Posterior cingulate gyrus (tissue), 11 donors: ENCODE measurements at regions not wholly inside any gene's neighbourhood (a gene's known extent, or its start where the extent isn't known, plus 50 kb on each side); places are given as distances from the start of the nearest gene placed in this dataset.
"Not testable (repeated sequence)": the region's sequence is repeated elsewhere in the genome, so short reads cannot be mapped to it uniquely, and the experiment has no call there.

Experiments
- DNase-seq, 10 donors: peaks; one replicate each; pipeline versions ENCODE4 v3.0.0 to v3.0.0-alpha.2; 2020 to 2021; ENCODE audit warnings: mixed read lengths in 3 of 10
- intact Hi-C: fragments of 100-400 bp; cut with DNase I; formaldehyde crosslinking; loops from one replicate; pipeline ENCODE4 v1.15.1; 2023

DNA sequence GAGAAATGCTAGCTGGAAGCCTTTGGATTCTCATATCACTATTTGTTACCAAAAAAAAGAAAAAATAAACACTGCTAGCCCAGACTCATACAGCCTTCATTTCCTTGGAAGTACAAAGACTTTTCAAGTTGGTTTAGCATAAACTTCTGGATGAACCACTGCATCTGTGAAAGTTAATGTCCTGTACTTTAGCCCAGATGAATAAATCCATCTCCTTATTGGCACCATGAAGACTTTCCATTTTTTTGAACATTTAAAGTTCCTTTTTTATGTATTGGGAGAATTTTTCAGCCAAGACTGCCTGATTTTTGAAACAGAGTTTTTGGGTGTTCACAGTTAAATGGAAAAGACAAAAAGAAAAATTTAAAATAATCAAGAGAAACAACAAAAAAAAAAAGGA, 184.0 kb upstream of the C1orf87 start:
- DNase-seq: no peak
- intact Hi-C loops: no loop called here

DNA sequence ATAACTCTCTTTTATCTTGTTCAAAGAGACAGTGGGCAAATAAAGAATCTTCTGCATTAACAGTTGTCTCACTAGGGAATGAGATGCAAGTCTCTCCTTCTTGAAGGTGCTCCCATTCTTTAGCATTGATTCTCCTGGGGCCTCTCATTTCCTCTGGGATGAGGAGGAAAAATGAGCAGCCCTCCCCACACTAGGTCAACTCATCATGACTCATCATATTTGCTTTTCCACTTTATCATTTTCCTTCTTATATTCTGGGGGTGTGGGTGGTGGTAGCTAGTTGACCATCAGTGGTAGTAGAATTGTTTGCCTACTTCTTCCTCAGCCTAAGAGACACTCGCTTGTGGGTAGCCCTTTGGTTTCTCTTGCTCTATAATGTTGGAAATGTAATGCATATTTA, 182.0 kb upstream of the C1orf87 start:
- intact Hi-C loops: no loop called here
- DNase-seq: no peak

DNA sequence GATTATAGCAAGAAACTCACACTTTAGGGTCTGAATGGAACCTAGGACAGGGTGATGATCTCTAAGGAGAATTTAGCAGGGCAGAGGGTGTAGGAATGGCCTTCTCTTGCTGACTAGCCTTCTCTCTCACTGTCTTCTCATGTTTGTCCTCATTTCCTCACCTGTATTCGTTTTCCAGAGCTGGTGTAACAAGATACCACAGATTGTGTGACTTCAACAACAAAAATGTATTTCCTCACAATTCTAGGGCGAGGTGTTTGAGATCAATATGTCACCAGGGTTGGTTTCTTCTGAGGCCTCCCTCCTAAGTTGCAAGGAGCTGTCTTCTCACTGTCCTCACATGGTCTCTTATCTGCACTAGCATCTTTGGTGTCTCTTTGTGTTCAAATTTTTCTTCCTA, 177.9 kb upstream of the C1orf87 start:
- intact Hi-C loops: no loop called here
- DNase-seq: no peak

DNA sequence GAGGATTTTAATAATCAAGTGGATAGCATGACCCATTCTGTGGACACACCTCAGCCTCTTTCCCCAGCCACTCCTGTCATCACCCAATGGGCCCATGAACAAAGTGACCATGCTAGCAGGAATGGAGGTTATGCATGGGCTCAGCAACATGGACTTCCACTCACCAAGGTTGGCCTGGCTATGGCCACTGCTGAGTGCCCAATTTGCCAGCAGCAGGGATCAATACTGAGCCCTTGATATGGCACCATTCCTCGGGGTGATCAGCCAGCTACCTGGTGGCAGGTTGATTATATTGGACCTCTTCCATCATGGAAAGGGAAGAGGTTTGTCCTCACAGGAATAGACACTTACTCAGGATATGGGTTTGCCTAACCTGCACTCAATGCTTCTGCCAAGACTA, 173.9 kb upstream of the C1orf87 start:
- intact Hi-C loops: not testable (repeated sequence)

DNA sequence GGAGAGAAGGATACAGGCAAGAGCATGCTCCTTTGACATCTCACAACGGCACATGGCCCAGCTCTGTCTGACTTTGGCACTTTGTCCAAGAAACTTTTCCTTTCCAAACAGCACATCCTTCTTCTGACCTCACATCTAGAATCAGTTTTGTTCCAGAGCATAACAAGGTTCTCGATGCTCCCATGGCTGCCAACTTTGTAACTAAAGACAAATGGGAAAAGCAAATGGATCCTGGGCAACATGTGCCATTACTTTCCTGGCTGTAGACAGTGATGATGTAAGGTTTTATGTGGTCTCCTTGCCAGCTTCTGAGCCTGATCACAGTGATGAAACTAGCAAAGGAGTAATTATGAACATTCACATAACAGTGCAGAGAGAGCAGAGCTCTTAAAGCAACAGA, 171.8 kb upstream of the C1orf87 start:
- DNase-seq: no peak
- intact Hi-C loops: no loop called here

More for the DNA sequence above, 173.9 kb upstream of the C1orf87 start:
- DNase-seq: not testable (repeated sequence)

DNA sequence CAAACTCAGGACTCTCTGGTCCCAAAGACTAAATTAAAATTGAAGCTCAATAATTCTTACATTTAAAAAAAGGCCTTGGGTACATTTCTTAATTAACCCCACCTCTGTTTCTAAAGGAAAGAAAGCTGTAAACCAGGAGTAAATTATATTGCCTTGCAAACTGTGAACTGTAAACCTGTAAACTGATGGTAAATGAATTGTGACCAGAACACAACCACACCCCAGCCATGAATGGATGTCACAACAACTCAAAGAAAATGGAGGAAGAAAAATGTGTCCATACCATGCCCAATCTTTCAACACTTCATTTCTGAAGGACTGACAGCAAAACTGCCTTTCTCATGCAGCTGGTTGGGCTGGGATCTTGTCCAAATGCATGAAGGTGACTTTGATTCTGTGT, 171.3 kb upstream of the C1orf87 start:
- no peak for DNase-seq
- intact Hi-C loops: no loop called here

DNA sequence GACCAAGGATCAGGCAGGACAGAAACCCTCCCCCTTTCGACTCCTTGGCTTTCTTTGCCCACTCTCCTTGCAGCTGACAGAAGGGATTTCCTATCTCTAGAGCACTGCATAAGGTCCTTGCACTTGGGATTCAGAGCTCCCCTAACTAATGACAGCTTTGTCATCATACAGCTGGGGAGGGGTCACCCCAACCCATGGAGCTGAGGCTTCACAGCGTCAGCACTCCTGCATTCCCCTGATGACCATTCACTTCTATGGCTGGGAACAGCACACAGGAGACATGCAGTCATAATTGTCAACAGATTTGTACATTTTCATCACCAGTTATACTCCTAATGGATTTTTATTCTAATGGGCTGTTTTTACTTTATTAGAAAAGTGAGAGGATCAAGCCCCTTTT, 161.7 kb upstream of the C1orf87 start:
- intact Hi-C loops: no loop called here
- DNase-seq: no peak

DNA sequence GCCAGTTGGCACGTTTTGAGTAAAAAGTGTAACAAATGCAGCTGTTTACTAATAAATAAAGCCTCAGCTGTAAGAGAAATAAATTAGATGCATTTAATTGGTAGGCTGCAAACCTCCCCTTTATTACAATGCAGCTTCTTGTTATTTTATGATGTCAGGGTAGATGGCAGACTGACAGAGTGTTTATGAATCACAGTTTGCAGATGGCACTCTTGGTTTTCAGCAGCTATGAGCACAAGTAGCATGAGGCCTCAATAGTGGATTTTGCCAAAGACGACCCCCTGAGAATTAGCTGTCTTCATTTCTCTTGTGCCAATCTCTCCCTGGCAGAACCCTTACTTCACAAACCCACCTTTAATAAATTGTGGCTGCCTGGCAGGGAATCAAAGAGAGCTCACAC, 161.2 kb upstream of the C1orf87 start:
- DNase-seq: no peak
- intact Hi-C loops: no loop called here

DNA sequence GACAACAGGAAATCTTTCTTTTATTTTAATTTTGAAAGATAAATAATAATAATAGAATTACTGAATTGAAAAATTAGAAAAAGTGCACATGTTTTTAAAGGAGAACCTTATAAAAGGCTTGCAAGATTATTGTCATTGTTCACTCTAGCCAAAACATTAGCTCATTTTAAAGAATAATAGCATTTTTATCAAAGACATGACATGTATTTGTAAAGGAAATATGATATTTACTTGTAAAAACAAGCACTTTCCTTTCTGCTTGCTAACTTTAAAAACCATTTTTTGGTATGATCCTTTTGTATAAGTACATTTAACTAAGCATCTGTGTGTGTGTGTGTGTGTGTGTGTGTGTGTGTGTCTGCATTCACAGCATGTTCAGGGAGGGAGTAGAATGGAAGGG, 156.3 kb upstream of the C1orf87 start:
- intact Hi-C loops: no loop called here
- no peak for DNase-seq

DNA sequence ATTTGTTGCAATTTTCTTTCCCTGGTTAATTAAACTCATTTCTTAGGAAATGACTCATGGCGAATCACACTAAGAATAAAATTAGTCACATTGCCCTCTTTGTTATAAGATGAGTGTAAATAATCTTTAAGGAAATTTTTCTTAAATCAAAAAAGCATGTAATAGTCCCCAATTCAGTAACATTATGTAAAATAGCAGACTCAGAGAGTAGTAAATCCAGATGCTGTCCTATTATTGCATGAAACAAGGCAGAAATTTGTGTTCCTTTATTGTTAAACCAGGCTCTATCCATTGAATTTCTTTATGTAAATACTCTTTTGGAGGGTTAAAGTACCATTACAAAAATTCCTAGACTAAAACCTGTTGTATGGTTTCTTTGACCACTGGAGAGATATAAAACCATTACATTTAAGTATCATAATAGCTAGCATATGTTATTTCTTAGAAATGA, 154.5 kb upstream of the C1orf87 start:
- intact Hi-C loops: no loop called here
- no peak for DNase-seq

DNA sequence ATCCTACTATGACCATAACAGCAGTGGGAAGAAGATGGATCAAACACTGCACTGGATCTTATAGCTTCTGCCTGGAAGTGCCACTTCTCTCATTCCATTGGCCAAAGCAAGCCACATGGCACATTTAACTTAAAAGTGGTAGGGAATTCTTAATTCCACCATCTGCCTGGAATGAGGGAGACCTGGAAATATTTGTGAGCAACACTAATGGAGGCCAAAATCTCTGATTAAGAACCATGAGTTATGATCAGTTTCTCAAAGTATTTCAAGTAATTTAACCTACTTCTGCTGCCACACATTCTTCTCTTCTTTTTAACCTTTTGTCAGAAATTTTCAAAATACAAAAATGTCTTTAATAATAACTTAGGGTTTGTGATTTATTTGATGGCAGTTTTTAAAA, 154.0 kb upstream of the C1orf87 start:
- DNase-seq: no peak
- intact Hi-C loops: no loop called here

DNA sequence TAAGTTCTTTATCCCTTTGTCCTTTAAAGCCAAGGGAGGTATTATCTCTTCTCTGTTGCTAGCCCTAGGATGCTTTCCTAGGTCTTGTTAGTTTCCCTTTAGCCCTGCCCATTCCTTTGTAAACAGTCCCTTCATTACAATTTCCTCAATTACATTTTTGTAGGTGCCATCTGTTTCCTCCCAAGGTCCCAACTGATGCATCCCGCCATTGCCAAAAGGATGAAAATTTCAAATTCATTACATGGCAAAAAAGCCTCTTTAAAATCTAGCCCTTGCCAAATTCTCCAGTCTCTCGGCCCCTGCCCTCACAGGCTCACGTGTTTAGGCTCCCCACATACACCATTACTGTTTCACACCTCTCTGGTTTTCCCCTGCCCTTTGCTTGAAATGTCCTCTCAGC, 151.9 kb upstream of the C1orf87 start:
- intact Hi-C loops: no loop called here
- DNase-seq: no peak

DNA sequence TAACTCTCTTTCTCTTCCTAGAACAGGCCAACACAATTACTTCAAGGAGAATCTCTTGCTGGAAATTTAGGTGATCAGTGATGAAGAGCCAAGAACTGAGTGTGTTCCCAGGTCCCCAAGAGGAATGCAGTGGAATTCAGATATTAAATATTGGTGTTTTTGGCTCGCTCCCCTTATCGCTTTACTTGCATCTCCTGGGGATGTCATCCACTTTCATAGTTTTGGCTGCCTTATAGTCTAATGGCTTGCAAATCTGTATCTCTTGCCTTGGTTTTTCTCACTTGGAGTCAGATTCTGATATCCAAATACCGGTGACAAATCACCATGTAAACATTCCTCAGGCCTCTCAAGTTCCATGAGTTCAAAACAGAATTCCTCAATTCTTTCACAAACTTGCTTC, 151.0 kb upstream of the C1orf87 start:
- no peak for DNase-seq
- intact Hi-C loops: no loop called here

DNA sequence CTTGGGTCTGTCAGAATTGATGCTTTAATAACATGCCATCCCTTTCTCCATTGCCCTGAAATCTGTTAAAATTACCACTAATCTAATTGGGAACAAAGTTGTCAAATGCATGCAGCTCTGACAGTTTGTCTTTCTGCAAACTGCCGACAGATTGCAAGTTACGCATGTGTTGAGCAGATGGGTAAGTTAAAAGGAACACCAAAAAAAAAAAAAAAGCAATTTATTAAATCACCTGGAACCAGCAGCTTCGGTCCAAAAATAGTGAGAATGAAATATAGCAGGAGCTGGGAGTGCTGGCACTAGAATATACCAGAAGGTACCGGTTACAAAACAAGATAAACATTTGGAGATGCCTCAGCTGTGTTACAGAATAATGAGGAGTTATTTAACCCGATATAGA, 149.6 kb upstream of the C1orf87 start:
- intact Hi-C loops: no loop called here
- no peak for DNase-seq

DNA sequence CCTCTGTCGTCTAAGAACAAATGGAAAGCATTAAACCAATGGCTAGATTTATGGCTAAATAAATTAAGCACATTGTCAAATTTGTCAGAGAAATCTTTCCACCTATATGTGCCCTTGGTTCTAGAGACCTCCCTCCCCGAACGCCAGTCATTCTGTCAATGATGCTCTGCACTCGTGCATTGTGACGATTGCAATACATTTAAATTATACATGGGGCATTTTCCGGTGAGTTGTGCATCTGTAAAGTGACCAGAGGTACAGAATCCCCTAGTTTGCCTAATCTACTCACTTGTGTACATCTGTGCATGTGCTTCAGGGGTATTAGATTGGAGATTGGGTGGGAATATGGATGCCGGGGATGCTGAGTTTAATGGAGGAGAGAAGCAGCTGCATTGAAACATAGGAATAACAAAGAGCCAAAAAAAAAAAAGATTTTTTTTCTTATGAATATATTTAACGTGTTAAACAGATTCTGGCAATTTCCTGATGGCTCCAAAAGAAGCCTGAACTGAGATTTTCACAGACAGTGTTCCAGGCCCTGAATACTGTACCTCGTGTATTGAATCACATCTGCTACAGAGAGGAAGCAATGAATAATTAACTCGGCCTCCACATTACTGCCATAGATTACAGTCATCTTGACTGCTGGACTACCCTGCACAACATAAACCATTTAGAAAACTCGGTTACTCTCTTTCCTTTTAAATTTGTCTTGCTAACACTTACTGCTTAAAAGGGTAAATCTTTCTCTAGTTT, 149.0 kb upstream of the C1orf87 start:
- intact Hi-C loops: no loop called here
- no peak for DNase-seq

DNA sequence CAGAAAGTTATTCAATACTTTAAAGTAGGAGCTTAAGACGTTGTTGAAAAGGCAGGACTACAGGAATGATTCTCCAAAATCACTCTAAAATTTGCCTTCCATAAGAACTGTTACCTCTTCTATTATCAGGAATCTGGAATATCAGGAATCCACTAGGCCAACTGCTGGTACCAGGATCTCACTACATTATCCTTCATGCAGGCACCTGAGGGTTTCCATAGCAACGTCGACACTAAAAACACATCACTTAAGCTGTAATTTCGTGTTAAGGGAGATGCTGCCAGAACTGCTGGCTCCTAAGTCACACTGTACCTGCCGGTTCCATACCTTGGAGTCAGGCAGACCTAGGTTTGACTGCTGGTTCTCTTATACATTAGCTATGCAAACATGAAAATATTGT, 139.7 kb upstream of the C1orf87 start:
- DNase-seq: no peak
- intact Hi-C loops: no loop called here

DNA sequence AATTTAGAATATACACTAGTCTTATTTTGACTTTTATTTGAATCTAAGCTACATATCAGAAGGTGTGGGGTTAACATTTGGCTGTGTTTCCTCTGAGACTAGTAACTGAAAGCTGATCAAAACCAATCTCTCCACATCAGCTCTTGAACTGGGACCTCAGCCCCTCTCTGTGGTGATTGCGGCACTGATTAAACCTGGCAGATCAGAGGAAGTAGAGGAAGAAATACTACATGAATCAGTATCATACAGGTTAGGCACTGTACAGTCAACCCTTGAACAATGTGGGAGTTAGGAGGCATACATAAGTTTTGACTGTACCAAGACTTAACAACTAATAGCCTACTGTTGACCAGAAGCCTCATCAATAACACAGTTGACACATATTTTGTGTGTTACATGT, 122.5 kb upstream of the C1orf87 start:
- DNase-seq: no peak
- intact Hi-C loops: no loop called here

DNA sequence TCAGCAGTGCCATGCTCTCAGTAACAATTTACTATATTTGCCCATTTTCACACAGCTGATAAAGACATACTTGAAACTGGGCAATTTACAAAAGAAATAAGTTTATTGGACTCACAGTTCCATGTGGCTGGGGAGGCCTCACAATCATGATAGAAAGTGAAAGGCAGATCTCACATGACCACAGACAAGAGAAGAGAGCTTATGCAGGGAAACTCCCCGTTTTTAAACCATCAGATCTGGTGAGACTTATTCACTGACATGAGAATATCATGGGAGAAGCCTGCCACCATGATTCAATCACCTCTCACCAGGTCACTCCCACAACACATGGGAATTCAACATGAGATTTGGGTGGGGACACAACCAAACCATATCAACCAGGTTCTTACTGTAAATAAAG, 112.1 kb upstream of the C1orf87 start:
- intact Hi-C loops: no loop called here
- no peak for DNase-seq

DNA sequence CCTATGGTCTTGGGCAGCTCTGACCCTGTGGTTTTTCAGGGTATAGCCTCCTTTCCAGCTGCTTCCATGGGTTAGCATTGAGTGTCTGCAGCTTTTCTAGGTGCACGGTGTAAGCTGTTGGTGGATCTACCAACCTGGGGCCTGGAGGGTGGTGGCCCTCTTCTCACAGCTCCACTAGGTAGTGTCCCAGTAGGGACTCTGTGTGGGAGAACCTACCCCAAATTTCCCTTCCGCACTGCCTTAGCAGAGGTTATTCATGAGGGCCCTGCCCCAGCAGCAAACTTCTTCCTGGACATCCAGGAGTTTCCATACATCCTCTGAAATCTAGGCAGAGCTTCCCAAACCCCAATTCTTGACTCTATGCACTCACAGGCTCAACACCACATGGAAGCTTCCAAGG, 111.0 kb upstream of the C1orf87 start:
- intact Hi-C loops: no loop called here
- peak in 2 of 10 donors; percentile 52 to 56 for DNase-seq

DNA sequence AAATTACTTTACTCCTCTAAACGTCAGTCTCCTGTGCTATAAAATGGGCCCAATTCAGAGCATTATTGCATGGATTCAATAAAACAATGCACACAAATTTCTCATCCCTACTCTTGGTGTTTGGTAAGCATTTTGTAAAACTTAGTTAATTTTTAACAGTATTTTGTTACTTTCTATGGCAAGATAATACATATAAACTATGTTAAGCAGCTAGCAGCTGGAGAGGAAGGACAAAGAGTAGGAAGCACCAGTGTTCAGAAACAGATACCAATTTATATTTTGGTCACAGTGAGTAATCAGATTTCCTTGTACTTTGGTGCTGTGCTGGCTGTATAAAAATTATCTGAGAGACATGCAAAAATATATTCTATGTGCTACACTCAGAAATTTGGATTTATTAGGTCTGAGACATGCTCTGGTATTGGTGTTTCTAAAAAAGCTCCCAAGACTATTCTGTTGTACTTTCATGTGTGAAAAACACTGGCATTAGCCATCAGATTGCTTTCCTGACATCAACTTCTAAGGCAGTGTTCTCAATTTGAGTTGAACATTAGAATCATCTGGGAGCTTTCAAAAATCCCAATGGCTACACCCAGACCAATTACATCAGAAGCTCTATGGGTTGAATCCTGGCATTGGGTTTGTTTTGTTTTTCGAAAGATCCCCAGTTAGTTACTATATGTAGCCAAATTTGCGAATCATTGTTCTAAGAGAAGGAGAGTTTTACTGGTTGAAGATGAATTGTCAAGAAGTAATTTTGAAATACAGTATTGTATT, 100.3 kb upstream of the C1orf87 start:
- no peak for DNase-seq
- intact Hi-C loops: no loop called here

DNA sequence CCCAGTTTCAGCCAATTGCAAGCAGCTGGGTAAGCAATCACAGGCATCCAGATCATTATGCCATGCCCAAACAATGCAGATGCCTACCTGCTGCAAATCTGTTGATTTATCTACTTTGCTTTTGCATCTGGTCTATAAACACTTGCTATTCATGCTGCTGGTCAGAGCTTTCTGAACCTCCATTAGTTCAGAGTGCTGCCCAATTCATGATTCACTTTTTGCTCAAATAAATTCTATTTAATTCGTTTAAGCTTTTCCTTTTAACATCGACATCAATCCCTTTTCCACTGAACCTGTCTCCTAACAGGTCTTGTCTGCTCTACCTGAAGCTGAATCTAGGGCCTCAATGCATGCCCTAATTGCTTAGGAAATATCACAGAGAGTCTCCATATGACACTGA, 99.4 kb upstream of the C1orf87 start:
- no peak for DNase-seq
- intact Hi-C loops: no loop called here

DNA sequence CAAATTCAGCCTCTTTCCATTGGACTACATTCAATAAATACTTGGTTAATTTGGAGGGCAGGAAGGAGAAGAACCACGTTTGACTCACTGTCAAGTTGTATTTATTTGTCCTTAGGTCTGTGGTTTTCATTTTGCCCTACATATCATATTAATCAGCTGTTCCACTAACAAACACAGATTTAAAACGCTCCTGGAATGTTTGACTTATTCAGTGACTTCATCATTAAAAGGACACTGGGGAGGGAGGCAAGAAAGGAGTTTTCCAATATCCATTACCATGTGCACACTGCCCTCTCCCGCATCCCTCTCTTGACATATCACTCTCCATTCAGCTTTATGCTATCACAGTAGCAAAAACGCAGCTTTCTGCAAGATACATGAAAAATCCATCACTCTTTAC, 98.2 kb upstream of the C1orf87 start:
- no peak for DNase-seq
- intact Hi-C loops: no loop called here
